ENCODE measurements at regions not wholly inside any gene's neighbourhood (a gene's known extent, or its start where the extent isn't known, plus 50 kb on each side); places are given as distances from the start of the nearest gene placed in this dataset.

- H3K9me3 ChIP-seq: no peaks in the 10 kb centered on the region
- 64 to 78% (median 70%) methylated on average over 4 of the region's 4 CpGs for WGBS, 4 donors
- peaks cover 0 to 21% (median 10%) of the 10 kb centered on the region in 12 donors for H3K4me1 ChIP-seq
- no peaks in the 10 kb centered on the region for H3K27me3 ChIP-seq
- no peaks in the 10 kb centered on the region for H3K36me3 ChIP-seq
- no peak for TF ChIP-seq POLR2A (IDR thresholded peaks at IDR 0.05)
- no peak for TF ChIP-seq CTCF (IDR thresholded peaks at IDR 0.05)
- DNase-seq: no peak
- peak in 3 of 4 donors; percentile 7 to 43 (median 22) for ATAC-seq
- intact Hi-C loops (cut with DNase I): loop anchor here in 5 of 10 donors (5.0 kb wide), 2 partner anchors 43 to 838 kb away; no protein-coding TSS in a partner anchor
- peak overlapping the region in 9 of 12 donors; percentile 3 to 87 (median 33) for H3K27ac ChIP-seq
- no peak overlapping the region for H3K4me3 ChIP-seq
Observed at GRCh38 chr11:15774388-15774939, 581.9 kb downstream of the SOX6 start.

GRCh38 chr11:15775015-15775541, 581.3 kb downstream of the SOX6 start:
- H3K27me3 ChIP-seq: no peaks in the 10 kb centered on the region
- H3K4me3 ChIP-seq: no peak overlapping the region
- intact Hi-C loops (cut with DNase I): loop anchor here in 1 of 10 donors (5.0 kb wide), 1 partner anchor 832 kb away; no protein-coding TSS in a partner anchor
- WGBS, 4 donors: 71 to 79% (median 75%) methylated on average over 6 of the region's 6 CpGs
- DNase-seq (peak in 3 of 5 donors; percentile 23 to 31 (median 25)), ATAC-seq (peak; percentile 43 to 83 (median 60))
- TF ChIP-seq CTCF (IDR thresholded peaks at IDR 0.05) (no peak), POLR2A (IDR thresholded peaks at IDR 0.05) (no peak)
- peak overlapping the region in 8 of 12 donors; percentile 15 to 87 (median 60) for H3K27ac ChIP-seq
- H3K36me3 ChIP-seq: no peaks in the 10 kb centered on the region
- H3K9me3 ChIP-seq: no peaks in the 10 kb centered on the region
- peaks cover 0 to 25% (median 10%) of the 10 kb centered on the region in 12 donors for H3K4me1 ChIP-seq

GRCh38 chr11:15775797-15776196, 580.5 kb downstream of the SOX6 start:
- DNase-seq (no peak), ATAC-seq (no peak)
- Histone ChIP-seq H3K4me3 (no peak overlapping the region), H3K27me3 (no peaks in the 10 kb centered on the region), H3K36me3 (no peaks in the 10 kb centered on the region), H3K9me3 (no peaks in the 10 kb centered on the region), H3K27ac (peak overlapping the region in 5 of 12 donors; percentile 52 to 87 (median 71)), H3K4me1 (peaks cover 0 to 32% (median 10%) of the 10 kb centered on the region in 12 donors)
- WGBS, 4 donors: 76 to 85% (median 82%) methylated on average over 2 of the region's 2 CpGs
- intact Hi-C loops (cut with DNase I): loop anchor here in 1 of 10 donors (5.0 kb wide), 1 partner anchor 832 kb away; no protein-coding TSS in a partner anchor
- TF ChIP-seq CTCF (IDR thresholded peaks at IDR 0.05) (no peak), POLR2A (IDR thresholded peaks at IDR 0.05) (no peak)

GRCh38 chr11:15776366-15776765, 580.0 kb downstream of the SOX6 start:
- no peak for DNase-seq
- Histone ChIP-seq H3K27me3 (no peaks in the 10 kb centered on the region), H3K9me3 (no peaks in the 10 kb centered on the region), H3K4me1 (peaks cover 0 to 36% (median 10%) of the 10 kb centered on the region in 12 donors), H3K36me3 (no peaks in the 10 kb centered on the region), H3K4me3 (no peak overlapping the region), H3K27ac (no peak overlapping the region)
- intact Hi-C loops (cut with DNase I): loop anchor here in 1 of 10 donors (5.0 kb wide), 1 partner anchor 831 kb away; no protein-coding TSS in a partner anchor
- TF ChIP-seq POLR2A (IDR thresholded peaks at IDR 0.05): no peak
- no peak for TF ChIP-seq CTCF (IDR thresholded peaks at IDR 0.05)
- WGBS, 4 donors: 72 to 79% (median 73%) methylated on average over 1 of the region's 1 CpG
- ATAC-seq: no peak
